T47D (cell line): ENCODE measurements at regions not wholly inside any gene's neighbourhood (a gene's known extent, or its start where the extent isn't known, plus 50 kb on each side); places are given as distances from the start of the nearest gene placed in this dataset.
A peak's percentile ranks its signal among the peaks of the same experiment; 100 is the strongest.

Experiments used
- DNase-seq, 2 experiments: peaks; one replicate each; pipeline versions ENCODE4 v3.0.0 to v3.0.0-alpha.2; 2011 to 2012; ENCODE audit warnings: low read depth in 1 of 2, low spot score in 1 of 2
- JUND ChIP-seq: IDR thresholded peaks from 2 replicates; pipeline ENCODE4 v1.6.1; 2012; ENCODE audit warnings: low read depth
- in situ Hi-C: cut with HindIII; loops from 2 replicates; pipeline ENCODE4 v1.10.0; 2016; ENCODE audit warnings: low sequenced_read_pairs, low pct_unique_long_range_greater_than_20kb

- no peak for DNase-seq
- in situ Hi-C loops, result no loop called here
Observed at GRCh38 chr2:155218292-155218924, 519.9 kb downstream of the KCNJ3 start.

GRCh38 chr2:155215037-155215707 lies 516.7 kb downstream of the KCNJ3 start:
- no peak for TF ChIP-seq JUND
- no peak for DNase-seq
- in situ Hi-C loops, result no loop called here

More at GRCh38 chr2:155218292-155218924, 519.9 kb downstream of the KCNJ3 start:
- no peak for TF ChIP-seq JUND

DNA sequence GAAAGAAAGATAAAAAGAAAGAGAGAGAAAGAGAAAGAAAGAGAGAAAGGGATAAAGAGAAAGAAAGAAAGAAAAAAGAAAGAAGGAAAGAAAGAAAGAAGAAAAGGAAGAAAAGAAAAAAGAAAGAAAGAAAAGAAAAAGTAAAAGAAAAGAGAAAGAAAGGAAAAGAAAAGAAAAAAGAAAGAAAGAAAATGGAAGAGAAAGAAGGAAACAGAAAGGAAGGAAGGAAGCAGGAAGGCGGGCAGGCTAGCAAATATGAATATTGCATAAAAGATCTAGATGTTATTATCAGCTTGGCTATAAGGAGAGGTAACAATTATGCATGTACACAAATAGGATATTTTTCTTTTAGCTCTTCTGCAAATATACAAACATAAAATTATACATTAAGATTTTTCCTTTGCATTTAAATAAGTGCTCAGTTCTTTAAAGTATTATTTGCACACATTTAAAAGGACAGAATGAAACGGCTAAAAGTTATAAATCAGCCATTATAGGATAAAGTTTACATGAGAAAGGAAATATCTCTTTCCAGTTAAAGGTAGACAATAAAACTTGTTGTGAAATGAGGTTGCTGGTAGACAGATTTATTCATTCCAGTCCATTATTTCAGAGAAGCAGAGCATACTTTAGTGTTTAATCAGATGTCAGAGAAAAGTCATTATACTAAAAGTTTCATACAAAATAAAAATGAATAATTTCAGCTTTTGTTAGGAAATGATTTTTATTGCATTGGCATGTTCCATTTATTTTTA lies 511.4 kb downstream of the KCNJ3 start:
- in situ Hi-C loops, result no loop called here
- no peak for TF ChIP-seq JUND
- no peak for DNase-seq

DNA sequence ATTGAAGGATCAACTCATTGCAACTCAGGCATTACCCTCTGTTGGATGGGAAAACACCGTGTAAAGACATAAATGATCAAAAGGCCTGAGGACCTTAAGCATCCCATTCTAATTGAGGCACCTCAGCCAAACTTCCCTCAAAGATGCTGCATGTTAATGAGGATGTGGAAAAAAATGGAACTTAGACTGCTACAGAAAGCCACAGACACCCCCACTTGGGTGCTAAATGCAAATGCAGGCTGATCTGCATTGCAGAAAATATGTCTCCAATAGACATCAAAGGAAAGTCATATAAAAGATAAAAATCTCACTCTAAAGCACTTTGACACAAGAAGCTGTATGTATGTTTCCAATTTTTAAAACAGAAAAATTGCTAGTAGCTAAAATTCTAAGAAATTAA lies 504.7 kb downstream of the KCNJ3 start:
- no peak for TF ChIP-seq JUND
- DNase-seq, result peak in 1 of 2 experiments; percentile 24
- in situ Hi-C loops, result no loop called here

- DNase-seq, result no peak
- in situ Hi-C loops, result no loop called here
- no peak for TF ChIP-seq JUND
Observed at GRCh38 chr2:155200753-155201152, 502.3 kb downstream of the KCNJ3 start.

DNA sequence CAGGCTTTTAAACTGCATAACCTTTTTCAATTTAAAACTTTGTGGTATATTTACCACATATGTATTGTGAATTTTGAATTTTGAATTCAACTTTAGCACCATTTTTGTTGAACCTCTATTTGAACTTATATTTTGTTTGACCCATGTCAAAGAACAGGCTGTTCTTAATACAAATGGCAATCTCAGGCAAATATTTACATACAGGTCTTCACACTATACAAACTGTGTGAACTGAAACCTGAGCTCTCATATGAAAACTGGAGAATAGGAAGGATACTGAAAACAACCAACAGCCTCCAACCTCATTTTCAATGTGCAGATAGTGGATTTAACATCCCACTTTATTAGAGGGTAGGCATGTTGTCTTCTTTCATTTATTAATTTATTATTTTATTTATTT lies 491.8 kb downstream of the KCNJ3 start:
- in situ Hi-C loops, result no loop called here
- no peak for TF ChIP-seq JUND
- DNase-seq, result peak in 1 of 2 experiments; percentile 57

- no peak for DNase-seq
- TF ChIP-seq JUND, result no peak
- in situ Hi-C loops, result no loop called here
Observed at GRCh38 chr2:155178921-155179320, 480.4 kb downstream of the KCNJ3 start.

DNA sequence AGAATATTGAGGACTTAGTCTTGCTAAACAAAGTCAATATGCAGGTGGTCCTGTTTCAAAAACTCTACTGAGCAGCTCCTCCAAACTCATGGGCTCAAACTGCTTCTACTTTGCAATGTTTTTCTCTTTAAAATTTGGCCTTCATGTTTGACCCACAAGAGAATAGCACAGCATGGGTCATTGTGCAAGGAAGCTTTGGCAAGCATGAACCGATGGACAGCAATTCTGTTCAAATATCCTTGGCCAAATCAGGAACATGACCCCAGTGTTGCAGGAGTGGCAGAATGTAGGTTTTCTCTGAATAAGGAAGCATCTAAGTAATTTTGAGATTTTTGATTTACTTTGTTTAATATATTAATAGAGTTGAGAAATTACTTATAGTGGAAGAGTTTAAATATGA lies 477.9 kb downstream of the KCNJ3 start:
- no peak for TF ChIP-seq JUND
- in situ Hi-C loops, result no loop called here
- DNase-seq, result no peak

- no peak for TF ChIP-seq JUND
- no peak for DNase-seq
- in situ Hi-C loops, result no loop called here
Observed at GRCh38 chr2:155169317-155169716, 470.8 kb downstream of the KCNJ3 start.

GRCh38 chr2:155162494-155162893 lies 464.0 kb downstream of the KCNJ3 start:
- in situ Hi-C loops, result no loop called here
- TF ChIP-seq JUND, result no peak
- DNase-seq, result no peak

DNA sequence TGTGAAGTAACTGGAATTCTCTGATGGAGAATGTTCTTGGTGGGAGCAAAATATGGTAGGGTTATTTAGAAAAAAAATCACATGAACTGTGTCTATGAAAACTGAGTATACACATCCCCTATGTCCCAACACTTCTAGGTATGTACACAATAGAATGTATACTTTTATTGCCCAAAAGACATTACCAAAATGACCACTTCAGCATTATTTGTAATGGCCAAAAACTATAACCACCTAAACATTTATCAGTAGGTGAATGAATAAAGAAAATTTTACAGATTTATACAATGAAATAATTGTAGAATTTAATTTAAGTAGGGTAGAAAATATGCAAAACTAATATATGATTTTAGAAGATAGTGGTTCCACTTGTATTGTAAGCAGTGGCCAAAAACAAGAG lies 462.8 kb downstream of the KCNJ3 start:
- in situ Hi-C loops, result no loop called here
- no peak for TF ChIP-seq JUND
- no peak for DNase-seq

- DNase-seq, result peak in 1 of 2 experiments; percentile 27
- TF ChIP-seq JUND, result no peak
- in situ Hi-C loops, result no loop called here
Observed at GRCh38 chr2:155157711-155158110, 459.2 kb downstream of the KCNJ3 start.

- DNase-seq, result no peak
- in situ Hi-C loops, result no loop called here
- no peak for TF ChIP-seq JUND
Observed at GRCh38 chr2:155157065-155157464, 458.6 kb downstream of the KCNJ3 start.

DNA sequence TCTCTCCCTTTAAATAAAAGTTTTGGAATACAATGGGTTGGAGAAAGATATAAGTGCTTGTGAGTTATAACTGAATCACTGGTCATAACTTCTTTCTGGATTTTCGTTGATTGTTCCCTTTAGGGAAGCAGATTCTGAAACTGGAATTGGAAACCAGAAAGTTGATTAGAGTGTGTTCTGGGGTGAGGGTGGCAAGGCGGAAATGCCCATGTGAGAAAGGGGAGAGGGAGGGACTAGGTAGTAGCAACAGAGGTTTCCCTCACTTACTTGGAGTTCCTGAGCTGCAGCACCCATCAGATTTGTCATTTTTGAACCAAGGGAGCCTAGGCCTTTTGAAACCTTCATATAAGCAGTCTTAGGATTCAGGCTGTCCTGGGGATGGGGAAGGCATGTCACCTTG lies 453.4 kb downstream of the KCNJ3 start:
- in situ Hi-C loops, result no loop called here
- DNase-seq, result no peak
- no peak for TF ChIP-seq JUND
